Heart left ventricle (tissue), 13 donors: ENCODE measurements at regions not wholly inside any gene's neighbourhood (a gene's known extent, or its start where the extent isn't known, plus 50 kb on each side); places are given as distances from the start of the nearest gene placed in this dataset.

Experiments
- CTCF ChIP-seq, 12 donors: fragments of 200-600 bp; sonication (generic) in 4 of 12; IDR thresholded peaks; one replicate each; pipeline versions ENCODE4 v1.5.0 to v1.8.0; 2018 to 2022; ENCODE audit warnings: antibody characterized with exemption in 12 of 12, mild to moderate bottlenecking in 5 of 12
- POLR2A ChIP-seq, 2 donors: fragments of 450-650 bp; IDR thresholded peaks; one replicate each; pipeline ENCODE4 v1.6.1; 2017; ENCODE audit warnings: antibody characterized with exemption in 2 of 2, mild to moderate bottlenecking in 2 of 2, moderate library complexity in 2 of 2
- donor health status: ischemic (EF 13 %, LVEDD 7.1; RV severe dilation, severe dysfunction).
- donor health status: DM: no; HTN: yes; CAD: no.
- donor health status: DM: no; HTN: no; CAD: no.
- donor health status: ischemic (EF 25% LVEDD 6.9; RV normal size, moderate dysfunction).
- donor health status: ischemic (EF 25% LVEDD 5.7; RV mildly dilated, moderate dysfunction).
- donor health status: ischemic (EF 35%, LVEDD 5.7; RV mildly dilated, moderate dysfunction).
- donor health status: nonischemic (EF 11% LVEDD 7.7; RV severe dilation, severe dysfunction).
- donor health status: DM: yes; HTN: yes; CAD: no.
- donor health status: PGD.
- donor health status: ischemic (EF 29% LVEDD 5.4; RV normal size, mild dysfunction).
- donor health status: nonischemic (EF 23%, LVEDD 6.1; RV moderate dilation, normal function).

GRCh38 chr10:64636461-64636860, 1115.3 kb downstream of the REEP3 start:
- TF ChIP-seq CTCF (IDR thresholded peaks at IDR 0.05) = no peak
- no peak for TF ChIP-seq POLR2A (IDR thresholded peaks at IDR 0.05)
